B cell (primary cell): ENCODE measurements at regions not wholly inside any gene's neighbourhood (a gene's known extent, or its start where the extent isn't known, plus 50 kb on each side); places are given as distances from the start of the nearest gene placed in this dataset.

Experiments
- CTCF ChIP-seq: fragments of 200-600 bp; IDR thresholded peaks from one replicate; pipeline ENCODE4 v1.8.0; 2022; ENCODE audit warnings: antibody characterized with exemption, mild to moderate bottlenecking
- EZH2 ChIP-seq: IDR thresholded peaks from 2 replicates; pipeline ENCODE4 v1.6.1; 2012; ENCODE audit warnings: borderline replicate concordance, low read depth, mild to moderate bottlenecking, moderate library complexity, low read length; ENCODE audit not compliant: insufficient read depth, poor library complexity, severe bottlenecking

GRCh38 chr1:244196571-244197285, 145.6 kb downstream of the ZBTB18 start:
- no peak for TF ChIP-seq CTCF
- no peak for TF ChIP-seq EZH2
